Head of caudate nucleus (tissue), 42 donors: ENCODE measurements at regions not wholly inside any gene's neighbourhood (a gene's known extent, or its start where the extent isn't known, plus 50 kb on each side); places are given as distances from the start of the nearest gene placed in this dataset.

ENCODE experiments used
- DNase-seq, 42 donors: peaks; one replicate each; pipeline versions ENCODE4 v3.0.0 to v3.0.0-alpha.2; 2020 to 2021; ENCODE audit warnings: mixed read lengths in 7 of 42
- intact Hi-C: fragments of 100-400 bp; cut with DNase I; formaldehyde crosslinking; loops from one replicate; pipeline ENCODE4 v1.15.0; 2022

DNA sequence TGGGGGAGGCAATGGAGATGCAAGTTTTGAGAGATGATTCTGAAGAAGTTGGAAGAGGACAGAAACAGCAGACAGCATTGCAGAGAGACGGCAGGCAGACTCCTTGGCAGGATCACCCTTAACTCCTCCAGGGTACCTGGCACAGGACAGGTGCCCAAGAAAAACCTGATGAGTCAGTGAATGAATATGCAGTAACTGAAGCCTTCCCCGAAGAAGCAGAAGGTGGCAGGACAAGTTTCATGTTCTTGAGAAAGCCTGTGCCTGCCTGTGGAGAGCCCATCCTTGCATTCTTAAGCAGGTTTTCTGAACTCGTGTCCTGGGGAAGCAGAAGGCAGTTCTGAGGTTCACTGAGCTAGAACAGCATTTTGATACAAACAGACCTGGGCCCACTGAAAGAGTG is 79.6 kb upstream of the SASH1 start:
- intact Hi-C loops, result no loop called here
- DNase-seq, result no peak

DNA sequence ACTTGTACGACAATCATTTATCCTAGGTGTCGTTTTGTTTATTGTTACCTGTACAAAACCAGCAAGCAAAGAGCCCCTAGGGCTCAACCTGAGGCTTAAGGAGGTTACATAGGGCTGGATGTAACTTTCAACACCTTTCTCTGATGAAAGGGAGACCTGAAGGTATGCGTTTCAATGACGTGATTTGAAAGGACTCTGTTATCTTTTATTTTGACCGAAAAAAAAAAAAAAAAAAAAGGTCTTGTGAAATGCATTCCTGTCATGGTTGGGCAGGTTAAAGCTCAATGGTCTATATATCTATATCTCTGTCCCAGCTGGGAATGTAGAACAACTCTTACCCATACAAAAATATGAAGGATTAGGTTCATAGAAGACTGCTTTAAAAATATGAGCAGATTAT is 78.7 kb upstream of the SASH1 start:
- DNase-seq, result no peak
- intact Hi-C loops, result no loop called here

DNA sequence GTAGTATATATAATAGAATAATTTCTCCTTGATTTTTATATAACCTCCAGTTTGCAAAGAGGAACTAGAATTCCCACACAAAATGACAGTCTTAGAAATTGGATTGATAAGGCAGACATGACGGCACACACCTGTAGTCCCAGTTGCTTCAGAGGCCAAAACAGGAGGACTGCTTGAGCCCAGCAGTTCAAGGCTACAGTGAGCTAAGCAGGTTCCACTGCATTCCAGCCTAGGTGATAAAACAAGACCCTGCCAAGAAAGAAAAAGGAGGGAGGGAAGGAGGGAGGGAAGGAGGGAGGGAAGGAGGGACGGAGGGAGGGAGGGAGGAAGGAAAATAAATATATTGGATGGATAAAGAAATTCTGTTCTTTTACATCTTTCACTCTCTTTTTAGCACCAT is 77.6 kb upstream of the SASH1 start:
- intact Hi-C loops, result no loop called here
- DNase-seq, result no peak

DNA sequence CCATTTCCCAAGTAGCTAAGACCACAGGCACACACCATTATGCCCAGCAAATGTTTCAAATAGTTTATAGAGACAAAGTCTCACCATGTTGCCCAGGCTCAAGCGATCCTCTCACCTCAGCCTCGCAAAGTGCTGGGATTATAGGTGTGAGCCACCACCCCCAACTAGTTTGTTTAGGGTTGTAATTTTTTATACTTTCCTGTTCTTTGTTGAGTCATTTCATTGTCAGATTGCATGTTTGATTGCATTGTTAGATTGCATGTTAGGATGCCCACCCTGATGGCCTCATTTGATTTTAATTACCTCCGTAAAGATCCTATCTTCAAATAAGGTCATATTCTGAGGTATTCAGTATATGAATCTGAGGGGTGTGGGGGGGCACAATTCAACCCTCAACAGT is 73.3 kb upstream of the SASH1 start:
- intact Hi-C loops, result no loop called here
- no peak for DNase-seq

DNA sequence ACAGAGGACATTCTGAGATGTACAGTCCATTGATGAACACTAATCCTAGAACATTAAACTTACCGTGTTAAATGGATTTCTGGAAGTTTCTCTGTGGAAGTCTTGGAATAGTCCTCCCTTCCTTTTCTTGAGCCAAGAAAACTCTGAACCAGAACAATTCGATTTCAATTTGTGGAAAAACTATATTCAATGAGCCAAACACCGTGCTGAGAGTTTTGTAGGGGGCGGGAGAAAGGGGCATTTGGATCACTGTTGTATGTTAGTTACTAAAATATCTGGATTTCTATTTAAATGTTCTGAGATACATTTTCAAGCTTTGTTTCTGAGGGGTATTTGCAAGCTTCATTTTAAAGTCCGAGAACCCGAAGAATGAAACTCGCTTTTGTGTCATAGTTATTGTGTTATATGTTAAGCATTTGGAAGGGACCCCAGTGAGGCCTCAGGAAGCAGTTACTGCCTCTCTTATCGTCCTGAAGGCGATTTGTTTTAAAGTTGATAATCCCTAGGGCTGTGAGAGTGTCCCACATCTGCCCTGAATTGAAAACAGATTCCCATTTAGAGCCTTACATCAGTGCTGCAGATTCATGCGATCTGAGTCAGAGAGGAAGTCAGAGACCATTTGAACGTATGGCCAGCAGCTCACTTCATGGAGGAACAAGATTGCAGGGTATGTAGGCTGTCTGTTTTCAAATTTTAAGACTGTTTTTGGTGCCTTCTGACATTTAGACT is 70.8 kb upstream of the SASH1 start:
- intact Hi-C loops, result no loop called here
- no peak for DNase-seq

DNA sequence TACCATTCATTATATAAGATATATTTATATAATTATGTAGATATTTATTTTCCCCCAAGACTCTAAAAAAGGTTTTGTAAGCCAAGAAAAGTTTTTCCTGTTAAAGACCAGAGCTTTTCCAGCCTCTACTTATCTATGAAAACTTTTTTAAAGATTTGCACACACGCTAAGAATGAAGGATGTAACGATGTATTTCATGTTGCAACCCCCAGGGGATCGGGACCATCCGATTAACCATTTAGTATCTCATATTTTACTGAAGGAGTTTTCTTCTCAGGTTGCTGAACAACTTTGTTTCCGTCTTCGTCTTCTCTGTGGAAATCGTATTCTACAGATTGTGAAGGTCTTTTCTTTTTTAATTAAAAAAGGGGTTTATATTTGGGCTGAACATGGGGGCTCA is 70.0 kb upstream of the SASH1 start:
- DNase-seq, result no peak
- intact Hi-C loops, result no loop called here

DNA sequence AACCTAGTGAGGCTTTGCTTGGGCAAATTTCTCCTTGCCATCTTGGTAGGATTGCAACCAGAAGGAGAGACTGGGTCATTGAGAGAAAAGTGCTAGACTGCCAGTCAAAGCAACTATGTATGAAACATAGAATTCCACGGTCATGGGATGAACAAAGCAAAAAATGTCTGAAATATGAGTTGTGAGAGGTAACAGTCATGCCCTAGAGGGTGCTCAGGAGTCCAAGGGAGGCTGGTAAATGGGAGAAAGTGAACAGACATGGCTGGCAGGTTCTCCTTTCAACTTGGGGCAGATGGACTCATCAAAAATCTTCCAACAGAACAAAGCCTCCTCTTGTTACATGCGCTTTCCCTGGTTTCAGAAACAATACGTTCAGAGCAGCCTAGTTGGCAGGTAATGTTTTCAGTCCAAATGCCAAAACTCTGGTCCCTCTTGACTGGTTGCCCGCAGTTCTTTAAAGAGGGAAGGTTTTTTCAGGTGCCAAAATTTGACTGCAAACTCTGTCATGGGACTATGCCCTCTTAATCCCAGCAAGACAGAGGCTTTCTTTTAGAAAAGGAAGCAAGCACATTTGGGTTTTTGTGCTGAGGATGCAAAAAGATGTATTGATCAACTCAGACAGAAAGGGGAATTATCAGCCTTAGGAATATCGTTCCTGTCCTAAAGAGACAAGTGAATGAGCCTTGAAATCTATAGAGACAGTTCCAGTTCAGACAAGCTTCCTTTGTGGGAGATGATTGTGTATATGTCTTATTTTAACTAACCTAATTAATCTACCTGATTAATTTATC is 68.5 kb upstream of the SASH1 start:
- DNase-seq, result peak in 3 of 42 donors; percentile 8 to 46 (median 18)
- intact Hi-C loops, result no loop called here

DNA sequence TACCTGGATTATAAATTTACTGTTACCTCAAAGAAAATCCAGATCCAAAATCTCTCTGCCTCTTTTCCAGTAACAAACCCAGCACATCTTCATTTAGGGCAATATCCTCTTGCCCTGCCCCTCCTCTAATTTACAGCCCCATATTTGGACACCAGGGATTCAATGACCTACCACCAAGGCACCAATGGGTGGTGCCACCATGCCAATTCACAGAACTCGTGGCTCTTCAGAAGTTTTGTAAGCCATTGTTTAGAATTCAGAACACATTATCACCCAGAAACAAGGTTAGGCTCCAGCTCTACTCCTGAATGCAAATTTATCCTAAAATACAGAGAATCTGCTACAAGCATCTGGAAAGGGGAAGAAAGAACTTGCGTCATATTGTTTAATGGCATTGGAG is 67.8 kb upstream of the SASH1 start:
- peak in 7 of 42 donors; percentile 14 to 49 (median 24) for DNase-seq
- intact Hi-C loops, result no loop called here

DNA sequence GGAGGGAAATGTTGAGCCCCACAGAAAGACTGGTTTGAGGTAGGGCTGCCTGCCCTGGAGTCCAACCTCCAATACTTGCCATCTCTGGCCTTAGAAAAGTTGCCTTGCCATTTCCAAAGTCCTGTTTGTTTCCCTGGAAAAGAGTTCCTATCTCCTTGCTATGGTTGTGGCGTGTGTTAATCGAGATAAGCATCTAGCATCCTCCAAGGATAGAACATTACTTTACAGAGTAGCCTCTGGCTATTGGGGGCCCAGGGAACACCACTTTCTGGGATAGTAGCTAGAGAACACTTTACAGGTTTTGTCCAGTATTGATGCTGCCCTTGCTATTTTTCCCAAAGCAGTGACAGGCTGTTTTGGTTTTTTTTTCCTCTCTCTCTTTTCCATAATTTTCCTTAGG is 57.4 kb upstream of the SASH1 start:
- intact Hi-C loops, result no loop called here

DNA sequence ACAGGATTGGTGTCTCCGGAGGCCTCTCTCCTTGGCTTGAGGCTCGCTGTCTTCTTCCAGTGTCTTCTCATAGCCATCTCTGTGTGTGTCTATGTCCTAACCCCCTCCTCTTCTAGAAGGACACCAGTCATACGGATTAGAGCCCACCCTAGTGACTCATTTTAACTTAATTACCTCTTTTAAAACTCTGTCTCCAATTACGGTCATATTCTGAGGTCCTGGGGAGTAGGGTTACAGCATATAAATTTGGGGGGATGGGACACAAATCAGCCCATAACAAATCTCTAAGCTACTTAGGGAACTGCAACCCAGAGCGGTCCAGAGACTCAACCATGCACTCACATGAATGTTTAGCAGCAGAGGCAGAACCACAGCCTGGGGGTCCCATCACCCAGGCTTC is 56.1 kb upstream of the SASH1 start:
- intact Hi-C loops, result no loop called here
- no peak for DNase-seq

More for the DNA sequence above, 57.4 kb upstream of the SASH1 start:
- no peak for DNase-seq

DNA sequence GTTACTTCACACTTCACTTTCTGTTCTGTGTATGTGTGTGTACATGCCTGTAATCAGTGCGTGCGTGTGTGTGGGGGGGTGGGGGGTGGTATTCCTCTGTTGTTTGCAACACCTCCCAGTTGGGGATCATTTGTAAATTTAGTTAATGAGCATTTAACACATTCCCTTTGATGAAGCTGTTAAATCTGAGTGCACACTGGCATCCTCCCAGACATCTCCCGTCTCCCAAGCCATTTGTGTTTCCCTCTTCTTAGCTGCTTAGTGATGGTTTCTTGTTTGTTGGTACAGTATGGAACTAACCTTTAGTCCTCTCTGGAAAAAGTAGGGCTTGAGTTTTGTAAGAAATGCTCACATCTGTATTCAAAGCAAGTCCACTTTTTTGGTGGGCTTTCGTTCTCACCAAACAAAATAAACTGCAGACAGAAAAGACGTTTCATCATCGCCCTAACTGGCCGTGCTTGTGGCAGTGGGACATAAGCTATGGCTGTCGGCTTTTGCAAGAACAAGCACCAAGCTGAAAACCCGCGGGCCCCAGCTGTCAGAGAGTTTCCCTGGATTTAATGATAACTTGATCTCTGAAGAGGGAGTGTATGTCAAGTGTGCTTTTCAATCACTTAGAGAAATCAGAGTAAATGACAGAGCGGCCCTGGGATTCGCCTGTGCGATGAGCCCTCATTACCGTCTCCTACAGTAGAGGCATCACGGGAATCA is 54.9 kb upstream of the SASH1 start:
- intact Hi-C loops, result no loop called here
- DNase-seq, result peak in 25 of 42 donors; percentile 10 to 64 (median 24)

DNA sequence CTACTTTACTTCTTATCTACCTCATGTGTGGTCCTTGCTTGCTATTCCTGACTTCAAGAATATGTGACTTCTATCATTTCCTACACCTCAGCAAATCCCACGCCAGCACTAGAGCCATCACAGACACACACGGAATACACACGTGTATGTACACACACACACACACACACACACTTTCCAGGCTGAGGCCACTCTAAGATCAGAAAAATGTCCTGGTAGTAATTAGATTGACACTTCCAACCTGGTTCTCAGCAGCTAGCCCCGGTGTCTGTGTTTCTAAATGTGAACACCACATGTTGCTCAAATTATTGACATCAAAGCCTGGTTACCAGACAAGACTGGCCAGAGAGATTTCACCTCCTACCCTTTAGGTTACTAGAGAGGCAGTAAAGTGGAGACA is 54.1 kb upstream of the SASH1 start:
- DNase-seq, result no peak
- intact Hi-C loops, result no loop called here

DNA sequence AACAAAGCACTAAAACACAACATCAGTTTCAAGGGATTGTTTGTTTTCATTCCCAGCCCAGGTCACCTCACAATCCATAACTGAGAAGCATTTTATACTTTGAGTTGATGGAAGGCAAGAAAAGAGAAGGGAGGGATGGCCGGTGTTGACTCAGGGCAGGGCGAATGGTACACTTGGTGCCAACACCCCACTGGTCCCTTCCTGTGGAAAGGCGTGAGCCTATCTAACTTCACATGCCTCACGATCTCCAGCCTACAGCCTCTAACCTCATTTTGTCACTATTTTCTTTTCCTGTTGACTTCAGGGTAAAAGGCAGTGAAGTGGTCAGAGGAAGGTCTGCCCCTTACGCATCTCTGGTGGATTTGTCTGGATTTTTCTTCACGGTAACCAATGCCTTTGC is 53.5 kb upstream of the SASH1 start:
- DNase-seq, result no peak
- intact Hi-C loops, result no loop called here

DNA sequence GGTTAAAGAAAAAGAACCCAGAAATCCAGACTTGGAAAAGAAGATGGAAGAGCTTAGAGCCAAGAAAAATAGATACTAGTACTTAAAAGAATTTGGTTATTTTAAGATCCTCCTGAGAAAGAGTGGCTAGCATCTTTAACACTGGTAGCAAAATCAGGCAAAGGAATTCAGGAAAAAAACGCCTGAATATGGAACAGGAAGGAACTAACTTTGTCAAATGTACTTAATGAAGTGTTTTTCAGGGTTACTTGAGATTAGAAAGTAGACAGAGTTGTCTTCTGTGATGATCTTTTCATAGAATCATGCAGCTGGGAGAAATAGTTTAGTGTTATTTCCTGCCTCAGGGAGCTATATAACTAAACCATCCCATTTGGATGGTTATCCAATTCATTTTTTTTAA is 50.8 kb upstream of the SASH1 start:
- intact Hi-C loops, result loop anchor here (10.0 kb wide), 1 partner anchor 53 kb away; the partner anchor contains the start of gene SASH1

More for the DNA sequence above, 50.8 kb upstream of the SASH1 start:
- no peak for DNase-seq
